SK-N-SH (cell line): ENCODE measurements at regions not wholly inside any gene's neighbourhood (a gene's known extent, or its start where the extent isn't known, plus 50 kb on each side); places are given as distances from the start of the nearest gene placed in this dataset.

Experiments
- CTCF ChIA-PET: fragments of 300-600, 350-600 bp; formaldehyde crosslinking; extraction: SDS; loops from one replicate; lab custom pipeline; 2021; lab: Yijun Ruan, JAX
- POLR2A ChIA-PET: fragments of 350-600 bp; sonication (Branson Sonifier 250); formaldehyde crosslinking; extraction: SDS; loops from one replicate; lab custom pipeline; 2020; ENCODE audit warnings: antibody characterized with exemption, inconsistent platforms; lab: Yijun Ruan, JAX
- DNase-seq: peaks from one replicate; pipeline ENCODE4 v3.0.0; 2012
- H2AFZ ChIP-seq: fragments of 200-600 bp; sonication (generic); 2 replicates; pipeline ENCODE4 v1.8.1; 2016; ENCODE audit warnings: antibody characterized with exemption, mild to moderate bottlenecking, low read depth
- H3F3A ChIP-seq: fragments of 200-600 bp; sonication (generic); replicated peaks from 2 replicates; pipeline ENCODE3; 2016; ENCODE audit warnings: antibody characterized with exemption, mild to moderate bottlenecking; ENCODE audit not compliant: insufficient read depth
- H3K27ac ChIP-seq, 2 experiments: fragments of 200-500 bp in 1 of 2; fragments of 200-600 bp in 1 of 2; sonication (Bioruptor generic) in 1 of 2; sonication (generic), shearing (Covaris generic) in 1 of 2; 2 replicates each; pipeline versions ENCODE4 v1.5.1 to v1.6.1; 2014 to 2016; ENCODE audit warnings: low read depth in 2 of 2, inconsistent platforms in 1 of 2, low read length in 1 of 2, mild to moderate bottlenecking in 1 of 2, mixed read lengths in 1 of 2
- H3K27me3 ChIP-seq: fragments of 200-600 bp; sonication (generic), shearing (Covaris generic); 2 replicates; pipeline ENCODE4 v1.6.1; 2016; ENCODE audit warnings: mixed run types; ENCODE audit not compliant: insufficient read depth
- H3K36me3 ChIP-seq, 2 experiments: fragments of 200-500 bp in 1 of 2; fragments of 200-600 bp in 1 of 2; sonication (Bioruptor generic) in 1 of 2; sonication (generic) in 1 of 2; replicated peaks in 1 of 2; 2 replicates each; pipeline versions ENCODE3 to v1.5.1; 2014 to 2016; ENCODE audit warnings: low read length in 1 of 2, mild to moderate bottlenecking in 1 of 2; ENCODE audit not compliant: insufficient read depth in 2 of 2, control insufficient read depth in 1 of 2
- H3K4me1 ChIP-seq, 2 experiments: fragments of 200-500 bp in 1 of 2; fragments of 200-600 bp in 1 of 2; sonication (Bioruptor generic) in 1 of 2; sonication (generic), shearing (Covaris generic) in 1 of 2; 2 replicates each; pipeline versions ENCODE4 v1.5.1 to v1.6.1; 2014 to 2016; ENCODE audit warnings: low read depth in 1 of 2, low read length in 1 of 2, mixed run types in 1 of 2; ENCODE audit not compliant: insufficient read depth in 2 of 2, control insufficient read depth in 1 of 2
- H3K4me2 ChIP-seq: fragments of 200-600 bp; sonication (generic), shearing (Covaris generic); 2 replicates; pipeline ENCODE4 v1.6.1; 2017; ENCODE audit warnings: mixed run types
- H3K4me3 ChIP-seq, 2 experiments: fragments of 200-500 bp in 1 of 2; fragments of 200-600 bp in 1 of 2; sonication (Bioruptor generic) in 1 of 2; sonication (generic), shearing (Covaris generic) in 1 of 2; 2 replicates each; pipeline versions ENCODE4 v1.5.1 to v1.8.1; 2014 to 2016; ENCODE audit warnings: low read depth in 2 of 2, inconsistent platforms in 1 of 2, low read length in 1 of 2, mild to moderate bottlenecking in 1 of 2, mixed read lengths in 1 of 2, moderate library complexity in 1 of 2
- H3K79me2 ChIP-seq: fragments of 200-600 bp; sonication (generic); 2 replicates; pipeline ENCODE4 v1.8.1; 2017; ENCODE audit warnings: mild to moderate bottlenecking; ENCODE audit not compliant: insufficient read depth
- H3K9ac ChIP-seq: fragments of 200-600 bp; sonication (generic); 2 replicates; pipeline ENCODE4 v1.6.1; 2017; ENCODE audit warnings: mixed run types
- H3K9me2 ChIP-seq: fragments of 200-600 bp; sonication (generic); 2 replicates; pipeline ENCODE4 v1.6.1; 2017; ENCODE audit warnings: mixed run types
- H3K9me3 ChIP-seq: fragments of 200-600 bp; sonication (generic); 2 replicates; pipeline ENCODE4 v1.6.1; 2017; ENCODE audit warnings: mixed run types, mild to moderate bottlenecking, moderate library complexity
- H4K20me1 ChIP-seq: fragments of 200-600 bp; sonication (generic); 2 replicates; pipeline ENCODE4 v1.6.1; 2017; ENCODE audit warnings: mild to moderate bottlenecking, mixed run types; ENCODE audit not compliant: insufficient read depth
- CHD2 ChIP-seq: fragments of 150-350 bp; IDR thresholded peaks from 2 replicates; pipeline ENCODE4 v1.6.1; 2018; ENCODE audit warnings: low read length; ENCODE audit not compliant: partially characterized antibody
- EP300 ChIP-seq, 2 experiments: IDR thresholded peaks; 2 replicates each; pipeline versions ENCODE4 v1.4.0 to v1.6.1; 2012; ENCODE audit warnings: borderline replicate concordance in 1 of 2, low read depth in 1 of 2, low read length in 1 of 2
- EZH2phosphoT487 ChIP-seq: fragments of 200-600 bp; sonication (generic); IDR thresholded peaks from 2 replicates; pipeline ENCODE4 v1.6.1; 2017; ENCODE audit warnings: low read depth, mixed run types, mild to moderate bottlenecking, antibody characterized with exemption, moderate library complexity, borderline replicate concordance
- FOSL2 ChIP-seq: IDR thresholded peaks from 2 replicates; pipeline ENCODE4 v1.4.0; 2012; ENCODE audit warnings: low read depth, mild to moderate bottlenecking, moderate library complexity, borderline replicate concordance
- FOXM1 ChIP-seq: IDR thresholded peaks from 2 replicates; pipeline ENCODE4 v1.4.0; 2012; ENCODE audit warnings: low read depth, mild to moderate bottlenecking
- GABPA ChIP-seq: IDR thresholded peaks from 2 replicates; pipeline ENCODE4 v1.4.0; 2012; ENCODE audit warnings: low read depth, mild to moderate bottlenecking
- MEF2A ChIP-seq: IDR thresholded peaks from 2 replicates; pipeline ENCODE4 v1.4.0; 2012; ENCODE audit warnings: low read depth, borderline replicate concordance
- NFIC ChIP-seq: IDR thresholded peaks from 2 replicates; pipeline ENCODE4 v1.4.0; 2012; ENCODE audit warnings: borderline replicate concordance
- RAD21 ChIP-seq: IDR thresholded peaks from 2 replicates; pipeline ENCODE4 v1.6.1; 2012; ENCODE audit warnings: mild to moderate bottlenecking, low read length
- RCOR1 ChIP-seq: fragments of 150-350 bp; IDR thresholded peaks from 2 replicates; pipeline ENCODE4 v1.6.1; 2017; ENCODE audit warnings: antibody characterized with exemption, low read length
- RFX5 ChIP-seq: IDR thresholded peaks from 2 replicates; pipeline ENCODE4 v1.6.1; 2012; ENCODE audit warnings: mild to moderate bottlenecking, improper control_type of control experiment, low read length
- SIN3A ChIP-seq: IDR thresholded peaks from 2 replicates; pipeline ENCODE4 v1.6.1; 2012; ENCODE audit warnings: low read depth, mild to moderate bottlenecking, low read length, moderate library complexity, borderline replicate concordance
- SMC3 ChIP-seq: IDR thresholded peaks from 2 replicates; pipeline ENCODE4 v1.6.1; 2012; ENCODE audit warnings: low read depth, low read length, improper control_type of control experiment
- TAF1 ChIP-seq: IDR thresholded peaks from 2 replicates; pipeline ENCODE4 v1.6.1; 2012; ENCODE audit warnings: low read depth, mild to moderate bottlenecking, low read length, moderate library complexity, borderline replicate concordance
- TCF12 ChIP-seq: IDR thresholded peaks from 2 replicates; pipeline ENCODE4 v1.4.0; 2012
- YY1 ChIP-seq: IDR thresholded peaks from 2 replicates; pipeline ENCODE4 v1.4.0; 2012; ENCODE audit warnings: low read depth, mild to moderate bottlenecking
- ZBTB33 ChIP-seq: IDR thresholded peaks from 2 replicates; pipeline ENCODE4 v1.4.0; 2012; ENCODE audit warnings: low read depth, borderline replicate concordance
- WGBS: methylation state at CpG from one replicate; pipeline ENCODE4 v1.1.6; 2017; ENCODE audit warnings: low lambda C conversion rate; 5-methylcytosine and 5-hydroxymethylcytosine counted together

DNA sequence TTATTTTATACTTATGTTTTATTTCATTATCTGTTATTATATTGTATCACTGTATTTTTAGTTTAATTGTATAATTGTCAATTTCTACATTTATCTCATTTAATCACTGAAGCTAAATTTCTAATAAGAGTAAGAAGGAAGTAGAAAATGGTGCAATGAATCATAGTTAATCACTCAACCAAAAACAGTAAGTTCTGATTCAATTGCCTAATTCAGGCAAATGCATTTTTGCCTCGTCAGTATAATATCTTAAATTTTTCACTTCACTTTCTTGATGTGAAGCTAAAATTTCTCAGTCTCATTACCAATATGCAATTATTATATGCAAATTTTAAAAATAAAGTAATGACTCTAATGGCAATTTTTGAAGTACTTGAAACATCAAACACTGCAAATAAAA, 340.5 kb upstream of the USP15 start:
- Histone ChIP-seq H3F3A (no peaks in the 10 kb centered on the region), H4K20me1 (no peaks in the 10 kb centered on the region), H2AFZ (no peak overlapping the region), H3K4me1 (no peaks in the 10 kb centered on the region), H3K79me2 (no peaks in the 10 kb centered on the region), H3K9ac (no peak overlapping the region), H3K27ac (no peak overlapping the region), H3K9me2 (no peaks in the 10 kb centered on the region), H3K4me2 (no peak overlapping the region), H3K9me3 (no peaks in the 10 kb centered on the region), H3K36me3 (no peaks in the 10 kb centered on the region), H3K4me3 (no peak overlapping the region), H3K27me3 (no peaks in the 10 kb centered on the region)
- WGBS = 0% methylated on average over 1 of the region's 1 CpG
- ChIA-PET CTCF (no interaction called here), POLR2A (no interaction called here)
- DNase-seq = no peak
- no peak for TF ChIP-seq FOSL2
- TF ChIP-seq EP300 (IDR thresholded peaks at IDR 0.05; ENCODE audit: borderline replicate concordance in 1 of 2, low read depth in 1 of 2, low read length in 1 of 2) = no peak
- no peak for TF ChIP-seq YY1
- no peak for TF ChIP-seq ZBTB33
- TF ChIP-seq RAD21 = no peak
- TF ChIP-seq TAF1 = no peak
- TF ChIP-seq TCF12 = no peak

DNA sequence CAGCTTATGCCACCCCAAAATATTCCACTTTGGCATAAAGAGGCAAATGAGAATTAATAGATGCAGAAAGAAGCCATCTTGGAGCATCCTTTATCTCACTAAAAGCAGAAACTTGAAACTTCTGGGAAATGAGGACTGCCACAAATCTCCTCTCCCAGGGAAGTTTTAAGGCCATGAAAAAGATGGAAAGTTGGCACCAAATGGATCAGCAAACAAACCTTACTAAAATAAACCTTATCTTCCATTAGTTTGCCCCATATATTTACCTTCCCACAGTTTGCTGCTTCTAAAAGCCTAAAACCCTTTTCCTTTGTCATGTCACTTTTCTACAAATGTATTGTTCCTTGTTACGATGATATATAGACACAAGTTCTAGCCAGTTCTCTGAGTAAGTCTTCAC, 340.0 kb upstream of the USP15 start:
- TF ChIP-seq FOSL2 = no peak
- TF ChIP-seq RFX5 = no peak
- TF ChIP-seq RAD21 = no peak
- no peak for TF ChIP-seq MEF2A
- no peak for TF ChIP-seq EZH2phosphoT487
- TF ChIP-seq FOXM1 = no peak
- no peak for TF ChIP-seq CHD2
- no peak for TF ChIP-seq GABPA
- no peak for TF ChIP-seq NFIC
- no peak for TF ChIP-seq SMC3
- no peak for TF ChIP-seq RCOR1
- no peak for TF ChIP-seq SIN3A
- no peaks in the 10 kb centered on the region for H3K79me2 ChIP-seq
- 4% methylated on average over 1 of the region's 1 CpG for WGBS
- H3K4me3 ChIP-seq = no peak overlapping the region
- H4K20me1 ChIP-seq = no peaks in the 10 kb centered on the region
- no peak overlapping the region for H3K9ac ChIP-seq
- POLR2A ChIA-PET = no interaction called here
- no peaks in the 10 kb centered on the region for H3K9me3 ChIP-seq
- no peak for DNase-seq
- H3K4me2 ChIP-seq = no peak overlapping the region
- H3K9me2 ChIP-seq = no peaks in the 10 kb centered on the region
- no peak overlapping the region for H3K27ac ChIP-seq
- H3K36me3 ChIP-seq = no peaks in the 10 kb centered on the region
- no peaks in the 10 kb centered on the region for H3K4me1 ChIP-seq
- H2AFZ ChIP-seq = no peak overlapping the region
- H3F3A ChIP-seq = no peaks in the 10 kb centered on the region
- no peaks in the 10 kb centered on the region for H3K27me3 ChIP-seq
- CTCF ChIA-PET = no interaction called here
